ENCODE measurements at regions not wholly inside any gene's neighbourhood (a gene's known extent, or its start where the extent isn't known, plus 50 kb on each side); places are given as distances from the start of the nearest gene placed in this dataset.

- no peak for TF ChIP-seq CTCF (IDR thresholded peaks at IDR 0.05)
- no peak for TF ChIP-seq POLR2AphosphoS5 (IDR thresholded peaks at IDR 0.05)
- TF ChIP-seq EP300 (IDR thresholded peaks at IDR 0.05): no peak
- TF ChIP-seq POLR2A (IDR thresholded peaks at IDR 0.05): no peak
These were observed 1080.8 kb upstream of the PIK3C3 start for GRCh38 chr18:40874233-40874632.
